ENCODE measurements at regions not wholly inside any gene's neighbourhood (a gene's known extent, or its start where the extent isn't known, plus 50 kb on each side); places are given as distances from the start of the nearest gene placed in this dataset.
"Not testable (repeated sequence)": the region's sequence is repeated elsewhere in the genome, so short reads cannot be mapped to it uniquely, and the experiment has no call there.

- intact Hi-C loops (cut with DNase I, micrococcal nuclease): no loop called here
- no peak overlapping the region for H3K4me3 ChIP-seq (ENCODE audit: low read length)
- Mint-ChIP-seq H3K4me1 (ENCODE audit: low read depth) (peaks cover 44% of the 10 kb centered on the region), H3K27me3 (no peaks in the 10 kb centered on the region), H3K27ac (no peak overlapping the region), H3K36me3 (ENCODE audit: low read depth) (no peaks in the 10 kb centered on the region), H3K9me3 (no peaks in the 10 kb centered on the region), H3K4me3 (no peak overlapping the region)
- POLR2A ChIA-PET: no interaction called here
- peaks cover 26% of the 10 kb centered on the region for H3K4me1 ChIP-seq (ENCODE audit: insufficient read depth, low read length)
- H3K27me3 ChIP-seq (ENCODE audit: control insufficient read depth in 1 of 2, insufficient read depth in 2 of 2, low read length in 2 of 2): no peaks in the 10 kb centered on the region
- no peaks in the 10 kb centered on the region for H3K36me3 ChIP-seq (ENCODE audit: insufficient read depth, low read length)
- no peak for ATAC-seq (ENCODE audit: poor library complexity)
- no peak for DNase-seq
- no peak overlapping the region for H3K27ac ChIP-seq (ENCODE audit: low read depth in 1 of 2, low read length in 2 of 2)
- TF ChIP-seq CTCF (IDR thresholded peaks at IDR 0.05): no peak
- peaks cover 0 to 4% of the 10 kb centered on the region in 2 experiments for H3K9me3 ChIP-seq (ENCODE audit: control insufficient read depth in 1 of 2, insufficient read depth in 1 of 2, low read length in 2 of 2)
- CTCF ChIA-PET: no interaction called here
Measured at GRCh38 chr14:106166650-106167204, 640.3 kb downstream of the TMEM121 start.

- H3K27me3 Mint-ChIP-seq; ATAC-seq (ENCODE audit: poor library complexity); H3K27ac ChIP-seq (ENCODE audit: low read depth in 1 of 2, low read length in 2 of 2); H3K36me3 Mint-ChIP-seq (ENCODE audit: low read depth); H3K9me3 Mint-ChIP-seq; H3K36me3 ChIP-seq (ENCODE audit: insufficient read depth, low read length); POLR2A ChIA-PET; intact Hi-C loops (cut with DNase I, micrococcal nuclease); H3K9me3 ChIP-seq (ENCODE audit: control insufficient read depth in 1 of 2, insufficient read depth in 1 of 2, low read length in 2 of 2); H3K27me3 ChIP-seq (ENCODE audit: control insufficient read depth in 1 of 2, insufficient read depth in 2 of 2, low read length in 2 of 2); H3K4me3 Mint-ChIP-seq; H3K4me3 ChIP-seq (ENCODE audit: low read length): not testable (repeated sequence)
- peak overlapping the region; percentile 60 for H3K27ac Mint-ChIP-seq
- peaks cover 20% of the 10 kb centered on the region for H3K4me1 ChIP-seq (ENCODE audit: insufficient read depth, low read length)
- CTCF ChIA-PET: interaction anchor here (0.6 to 2.1 kb wide), 8 partner anchors 15 to 296 kb away, joined by 3 to 14 read pairs (median 4); no protein-coding TSS in a partner anchor
- DNase-seq: peak in 13 of 14 experiments; percentile 28 to 74 (median 60)
- peak; percentile 51 for TF ChIP-seq CTCF (IDR thresholded peaks at IDR 0.05)
- peaks cover 58% of the 10 kb centered on the region for H3K4me1 Mint-ChIP-seq (ENCODE audit: low read depth)
Measured at GRCh38 chr14:106170163-106170658, 643.8 kb downstream of the TMEM121 start.

- H3K27me3 ChIP-seq (ENCODE audit: control insufficient read depth in 1 of 2, insufficient read depth in 2 of 2, low read length in 2 of 2): no peaks in the 10 kb centered on the region
- H3K4me1 ChIP-seq (ENCODE audit: insufficient read depth, low read length): peaks cover 41% of the 10 kb centered on the region
- peaks cover 0 to 4% of the 10 kb centered on the region in 2 experiments for H3K9me3 ChIP-seq (ENCODE audit: control insufficient read depth in 1 of 2, insufficient read depth in 1 of 2, low read length in 2 of 2)
- POLR2A ChIA-PET: interaction anchor here (0.9 kb wide), 1 partner anchor 11 kb away, joined by 3 read pairs; no protein-coding TSS in a partner anchor
- Mint-ChIP-seq H3K27ac (peak overlapping the region; percentile 93), H3K9me3 (no peaks in the 10 kb centered on the region), H3K4me3 (peak overlapping the region; percentile 42), H3K4me1 (ENCODE audit: low read depth) (peaks cover 81% of the 10 kb centered on the region), H3K36me3 (ENCODE audit: low read depth) (no peaks in the 10 kb centered on the region), H3K27me3 (no peaks in the 10 kb centered on the region)
- H3K27ac ChIP-seq (ENCODE audit: low read depth in 1 of 2, low read length in 2 of 2): peak overlapping the region in 1 of 2 donors; percentile 72
- no peak for TF ChIP-seq CTCF (IDR thresholded peaks at IDR 0.05)
- ATAC-seq (ENCODE audit: poor library complexity) (peak; percentile 71), DNase-seq (peak; percentile 42 to 92 (median 63))
- intact Hi-C loops (cut with DNase I, micrococcal nuclease): loop anchor here in 1 of 2 experiments (1.0 to 2.0 kb wide), 2 partner anchors 10 to 333 kb away; no protein-coding TSS in a partner anchor
- CTCF ChIA-PET: interaction anchor here (1.0 kb wide), 1 partner anchor 36 kb away, joined by 3 read pairs; no protein-coding TSS in a partner anchor
- no peaks in the 10 kb centered on the region for H3K36me3 ChIP-seq (ENCODE audit: insufficient read depth, low read length)
- H3K4me3 ChIP-seq (ENCODE audit: low read length): peak overlapping the region; percentile 10
Measured at GRCh38 chr14:106174206-106174605, 647.8 kb downstream of the TMEM121 start.

Measured in CD4-positive, alpha-beta T cell (primary cell).